Muscle of back (tissue), 3 donors: ENCODE measurements at regions not wholly inside any gene's neighbourhood (a gene's known extent, or its start where the extent isn't known, plus 50 kb on each side); places are given as distances from the start of the nearest gene placed in this dataset.
"Not testable (repeated sequence)": the region's sequence is repeated elsewhere in the genome, so short reads cannot be mapped to it uniquely, and the experiment has no call there.

Experiments
- DNase-seq, 3 donors: peaks; one replicate each; pipeline versions ENCODE4 v3.0.0 to v3.0.0-alpha.2; 2013

DNA sequence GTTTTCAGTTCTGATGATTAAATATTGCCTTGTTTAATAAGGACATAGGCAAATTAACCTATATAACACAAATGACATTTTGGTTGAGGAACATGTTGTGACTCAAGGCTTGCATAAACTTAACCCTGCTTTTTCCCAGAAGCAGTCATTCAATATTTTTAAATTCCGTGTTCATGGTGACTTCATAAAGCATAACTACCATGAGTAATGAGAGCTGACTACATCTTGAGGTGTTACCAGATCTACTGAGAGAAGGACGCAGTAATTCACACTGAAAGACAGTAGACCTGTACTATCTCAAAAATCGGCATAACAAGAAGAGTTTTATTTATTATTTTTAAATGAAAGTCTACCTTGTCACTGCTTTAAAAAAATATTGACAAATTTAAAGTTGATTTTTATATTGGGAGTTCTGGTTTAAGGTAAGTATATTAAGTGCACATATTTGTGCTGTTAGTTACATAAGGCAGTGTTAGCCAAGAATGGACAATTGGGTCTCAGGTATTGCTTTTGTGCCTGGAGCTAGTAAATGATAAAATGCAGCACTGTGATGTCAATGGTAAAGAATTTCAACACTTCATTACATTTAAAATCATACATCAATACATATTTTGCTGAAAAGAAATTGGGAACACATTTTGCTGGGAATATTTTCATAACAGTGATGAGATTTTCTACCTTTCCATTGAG lies 1198.5 kb downstream of the FSCB start:
- DNase-seq, result no peak

DNA sequence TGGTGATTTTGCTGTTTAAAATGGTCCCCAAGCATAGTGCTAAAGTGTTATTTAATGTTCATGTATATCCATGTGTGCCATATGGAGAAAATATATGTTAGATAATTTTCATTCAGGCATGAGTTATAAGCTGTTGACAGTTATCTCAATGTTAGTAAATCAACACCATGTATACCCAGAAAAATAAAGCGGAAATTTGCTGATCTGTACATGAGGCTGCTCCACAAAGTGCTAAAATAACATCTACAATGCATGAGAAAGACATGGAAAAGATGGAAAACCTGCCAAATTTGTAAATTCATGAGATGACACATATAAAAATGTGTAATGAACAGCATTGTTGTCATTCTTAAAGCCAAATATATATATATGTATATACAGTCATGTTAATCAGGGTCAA lies 1199.2 kb downstream of the FSCB start:
- DNase-seq, result no peak

- DNase-seq, result no peak
These were observed 1201.0 kb downstream of the FSCB start for GRCh38 chr14:43306053-43306452.

- DNase-seq, result no peak
These were observed 1209.3 kb downstream of the FSCB start for GRCh38 chr14:43297794-43298193.

DNA sequence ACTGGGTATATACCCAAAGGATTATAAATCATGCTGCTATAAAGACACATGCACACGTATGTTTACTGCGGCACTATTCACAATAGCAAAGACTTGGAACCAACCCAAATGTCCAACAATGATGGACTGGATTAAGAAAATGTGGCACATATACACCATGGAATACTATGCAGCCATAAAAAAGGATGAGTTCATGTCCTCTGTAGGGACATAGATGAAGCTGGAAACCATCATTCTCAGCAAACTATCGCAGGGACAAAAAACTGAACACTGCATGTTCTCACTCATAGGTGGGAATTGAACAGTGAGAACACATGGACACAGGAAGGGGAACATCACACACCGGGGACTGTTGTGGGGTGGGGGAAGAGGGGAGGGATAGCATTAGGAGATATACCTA lies 1211.0 kb downstream of the FSCB start:
- not testable (repeated sequence) for DNase-seq

- no peak for DNase-seq
These were observed 1221.5 kb downstream of the FSCB start for GRCh38 chr14:43285575-43285974.

GRCh38 chr14:43260056-43260455 lies 1247.0 kb downstream of the FSCB start:
- no peak for DNase-seq

DNA sequence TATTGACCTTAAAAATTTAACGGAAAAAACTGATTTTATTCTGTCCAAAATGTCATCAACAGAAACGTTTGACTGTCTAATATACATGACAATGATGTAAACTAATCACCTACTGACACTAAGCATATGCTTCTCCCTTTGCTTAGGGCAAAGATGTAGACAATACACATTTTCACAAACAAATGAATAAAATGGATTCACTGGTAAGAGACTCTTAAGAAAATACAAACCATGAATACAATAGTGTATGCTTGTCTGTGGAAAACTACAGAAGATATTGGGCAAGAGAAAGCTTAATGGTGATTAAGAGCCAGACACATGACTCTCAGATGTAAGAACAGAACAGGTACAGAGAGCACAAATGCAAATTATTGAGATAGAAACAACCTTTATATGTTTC lies 1248.7 kb downstream of the FSCB start:
- DNase-seq, result no peak

DNA sequence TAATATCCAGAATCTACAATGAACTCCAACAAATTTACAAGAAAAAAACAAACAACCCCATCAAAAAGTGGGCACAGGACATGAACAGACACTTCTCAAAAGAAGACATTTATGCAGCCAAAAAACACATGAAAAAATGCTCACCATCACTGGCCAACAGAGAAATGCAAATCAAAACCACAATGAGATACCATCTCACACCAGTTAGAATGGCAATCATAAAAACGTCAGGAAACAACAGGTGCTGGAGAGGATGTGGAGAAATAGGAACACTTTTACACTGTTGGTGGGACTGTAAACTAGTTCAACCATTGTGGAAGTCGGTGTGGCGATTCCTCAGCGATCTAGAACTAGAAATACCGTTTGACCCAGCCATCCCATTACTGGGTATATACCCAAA lies 1250.1 kb downstream of the FSCB start:
- DNase-seq, result not testable (repeated sequence)

GRCh38 chr14:43252866-43253265 lies 1254.2 kb downstream of the FSCB start:
- no peak for DNase-seq

DNA sequence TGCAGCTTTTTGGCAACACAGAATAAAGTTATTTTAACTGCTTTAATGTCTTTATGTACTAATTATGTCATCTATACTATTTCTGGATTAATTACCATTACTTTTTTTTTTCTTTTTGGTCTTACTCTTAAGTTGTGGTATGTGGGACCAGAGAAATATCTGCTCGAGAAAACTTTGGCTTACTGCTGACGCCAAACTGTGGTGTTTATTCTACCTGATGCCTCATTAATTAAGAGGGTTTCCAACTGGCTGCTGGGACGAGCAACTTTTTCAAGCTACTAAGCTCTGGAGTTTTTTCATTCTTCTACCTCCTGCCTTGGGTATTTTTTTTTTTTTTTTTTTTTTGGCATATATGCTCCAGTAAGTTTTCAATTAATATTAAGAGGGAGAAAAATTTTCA lies 1257.5 kb downstream of the FSCB start:
- DNase-seq, result no peak

DNA sequence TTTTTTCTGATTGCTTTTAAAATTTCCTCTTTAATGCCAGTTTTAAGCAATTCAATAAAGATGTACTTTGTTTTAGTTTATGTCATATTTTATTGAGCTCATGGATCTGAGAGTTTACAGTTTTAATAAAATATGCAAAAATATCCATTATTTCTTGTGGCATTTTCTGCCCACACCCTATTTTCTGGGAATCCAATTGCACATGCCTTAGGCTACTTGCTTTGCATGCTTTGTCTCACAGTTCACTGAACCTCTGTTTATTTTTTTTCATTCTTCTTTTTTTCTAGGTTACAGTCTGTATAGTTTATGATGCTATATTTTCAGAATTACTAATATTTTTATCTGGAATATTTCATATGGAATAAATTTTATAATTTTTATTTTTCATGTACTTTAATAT lies 1258.0 kb downstream of the FSCB start:
- no peak for DNase-seq

DNA sequence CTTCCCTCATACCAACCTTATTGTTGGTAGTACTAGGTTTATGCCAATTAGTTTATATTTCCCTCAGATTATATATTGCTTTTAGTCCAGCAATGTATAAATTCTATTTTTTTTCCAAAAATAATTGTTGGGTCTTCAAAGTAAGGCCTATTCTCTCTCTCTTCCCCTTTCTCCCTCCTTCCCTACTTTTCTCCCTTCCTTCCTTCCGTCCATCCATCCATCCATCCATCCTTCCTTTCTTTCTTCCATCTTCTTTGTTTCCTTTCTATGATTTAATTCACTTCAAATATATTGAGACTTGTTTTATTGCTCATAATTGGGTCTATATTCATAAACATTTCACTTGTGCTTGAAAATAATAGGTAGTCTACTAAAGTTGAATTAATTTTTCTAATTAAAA lies 1259.2 kb downstream of the FSCB start:
- DNase-seq, result no peak

DNA sequence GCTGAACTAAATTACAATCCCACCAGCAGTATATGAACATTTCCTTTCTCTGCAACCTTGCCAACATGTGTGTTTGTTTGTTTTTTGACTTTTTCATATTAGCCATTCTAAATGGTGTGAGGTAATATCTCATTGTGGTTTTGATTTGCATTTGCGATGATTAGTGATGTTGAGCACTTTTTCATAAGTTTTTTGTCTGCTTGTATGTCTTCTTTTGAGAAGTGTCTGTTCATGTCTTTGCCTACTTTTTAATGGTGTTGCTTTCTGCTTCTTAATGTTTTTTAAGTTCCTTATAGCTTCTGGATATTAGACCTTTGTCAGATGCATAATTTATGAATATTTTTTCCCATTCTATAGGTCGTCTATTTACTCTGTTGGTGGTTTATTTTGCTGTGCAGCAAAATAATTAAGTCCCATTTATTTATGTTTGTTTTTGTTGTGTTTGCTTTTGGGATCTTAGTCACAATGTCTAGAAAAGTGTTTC lies 1262.9 kb downstream of the FSCB start:
- no peak for DNase-seq

DNA sequence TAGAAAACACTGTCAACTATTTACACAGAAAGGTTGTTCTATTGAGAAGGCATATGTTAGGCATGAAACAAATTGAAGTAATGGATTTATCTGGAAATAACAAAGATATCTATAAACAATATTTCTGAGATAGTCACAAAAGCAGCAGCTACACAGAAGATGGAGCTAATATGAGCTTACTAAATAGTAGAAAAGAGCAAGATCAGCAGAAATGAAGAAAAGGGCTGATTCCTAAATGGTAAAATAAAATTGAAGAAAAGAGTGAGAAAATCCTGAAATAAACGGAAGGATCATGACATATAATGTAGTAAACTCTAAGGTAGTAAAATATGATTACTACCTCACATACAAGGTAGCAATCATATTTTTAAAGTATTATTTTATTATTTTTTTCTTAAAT lies 1263.9 kb downstream of the FSCB start:
- no peak for DNase-seq

- DNase-seq, result no peak
These were observed 1274.8 kb downstream of the FSCB start for GRCh38 chr14:43232261-43232660.

DNA sequence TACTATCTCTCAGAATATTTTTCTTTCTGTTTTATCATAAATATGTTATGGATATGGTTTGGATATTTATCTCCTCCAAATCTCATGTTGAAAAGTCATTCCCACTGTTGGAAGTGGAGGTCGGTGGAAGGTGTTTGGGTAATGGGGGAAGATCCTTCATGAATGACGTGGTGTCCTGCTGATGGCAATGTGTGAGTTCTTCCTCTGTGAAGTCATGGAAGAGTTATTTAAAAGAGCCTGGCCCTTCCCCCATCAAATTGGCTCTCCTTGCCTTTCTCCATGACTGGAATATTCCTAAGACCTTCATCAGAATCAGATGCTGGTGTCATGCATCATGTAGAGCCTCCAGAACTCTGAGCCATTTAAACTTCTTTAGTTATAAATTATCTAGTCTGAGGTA lies 1291.6 kb downstream of the FSCB start:
- no peak for DNase-seq

DNA sequence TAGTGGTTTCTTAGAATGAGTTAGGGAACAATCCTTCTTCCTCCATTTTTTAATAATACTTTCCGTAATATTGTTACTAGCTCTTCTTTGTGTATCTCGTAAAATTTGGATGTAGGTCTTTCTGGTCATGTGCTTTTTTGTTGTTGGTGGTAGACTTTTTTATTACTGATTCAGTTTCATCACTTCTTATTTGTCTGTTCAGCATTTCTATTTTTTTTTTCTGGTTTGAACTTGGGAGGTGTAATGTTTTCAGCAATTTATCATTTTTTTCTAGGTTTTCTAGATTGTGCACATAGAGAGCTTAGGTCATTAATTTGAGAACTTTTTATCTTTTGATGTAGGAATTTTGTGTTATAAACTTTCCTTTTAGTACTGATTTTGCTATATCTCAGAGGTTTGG lies 1299.9 kb downstream of the FSCB start:
- DNase-seq, result no peak

- DNase-seq, result no peak
These were observed 1302.3 kb downstream of the FSCB start for GRCh38 chr14:43204816-43205215.

DNA sequence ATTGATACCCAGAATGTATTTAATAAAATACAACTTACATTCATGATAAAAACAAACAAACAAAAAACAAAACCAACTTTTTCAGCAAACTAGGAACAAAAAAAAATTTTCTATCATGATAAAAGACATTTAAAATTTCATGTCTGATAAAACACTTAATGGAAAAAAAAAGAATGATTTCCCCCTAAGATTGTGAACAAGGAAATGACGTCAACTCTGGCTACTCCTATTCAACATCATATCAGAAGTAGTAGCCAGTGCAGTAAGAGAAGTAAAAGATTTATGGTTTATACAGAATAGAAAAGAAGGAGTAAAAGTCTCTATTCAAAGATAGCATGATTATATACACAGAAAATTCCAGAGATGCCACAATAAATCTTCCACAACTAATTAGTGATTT lies 1306.6 kb downstream of the FSCB start:
- DNase-seq, result no peak

DNA sequence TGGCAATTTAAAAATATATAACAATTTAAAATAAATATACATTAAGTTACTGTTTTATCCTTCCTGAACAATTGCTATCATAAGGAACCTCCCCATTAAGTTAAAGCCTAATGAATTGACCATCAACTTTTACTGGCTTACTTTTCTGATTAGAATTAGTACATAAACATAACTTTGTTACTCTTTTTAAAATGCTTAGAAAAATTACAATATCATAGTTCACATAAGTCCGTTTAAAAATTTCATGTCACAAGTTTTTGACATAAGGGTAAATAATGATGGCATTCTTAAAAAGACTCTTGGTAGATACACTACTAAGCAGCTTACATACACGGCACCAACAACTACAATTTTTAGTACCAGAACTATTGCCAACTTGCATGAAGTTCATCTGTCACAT lies 1308.6 kb downstream of the FSCB start:
- DNase-seq, result no peak

- DNase-seq, result no peak
These were observed 1322.5 kb downstream of the FSCB start for GRCh38 chr14:43184540-43184939.

- DNase-seq, result no peak
These were observed 1323.2 kb downstream of the FSCB start for GRCh38 chr14:43183916-43184315.

GRCh38 chr14:43175896-43176295 lies 1331.2 kb downstream of the FSCB start:
- DNase-seq, result no peak
